OCI-LY7 (cell line): ENCODE measurements at regions not wholly inside any gene's neighbourhood (a gene's known extent, or its start where the extent isn't known, plus 50 kb on each side); places are given as distances from the start of the nearest gene placed in this dataset.

Source experiments
- BruUV-seq: library from RNA; stranded (reverse); fragments of 400-500 nt; replicated peaks from 2 replicates; lab custom pipeline; 2021; lab: Mats Ljungman, UMichigan
- CTCF ChIA-PET: fragments of 300-600 bp; sonication (Branson Sonifier 250); formaldehyde crosslinking; loops from one replicate; lab custom pipeline; 2022; ENCODE audit warnings: antibody characterized with exemption; ENCODE audit not compliant: unreplicated experiment; lab: Charles Lee
- POLR2A ChIA-PET: fragments of 300-600 bp; sonication (Branson Sonifier 250); formaldehyde crosslinking; loops from one replicate; lab custom pipeline; 2022; ENCODE audit warnings: antibody characterized with exemption; lab: Charles Lee
- DNase-seq: peaks from one replicate; pipeline ENCODE4 v3.0.0-alpha.2; 2015; ENCODE audit warnings: low spot score
- H2AFZ ChIP-seq: fragments of 200-600 bp; sonication (generic), shearing (Covaris generic); 2 replicates; pipeline ENCODE4 v1.6.1; 2014; ENCODE audit warnings: mild to moderate bottlenecking, antibody characterized with exemption, low read length, moderate library complexity
- H3K27ac ChIP-seq: fragments of 200-600 bp; sonication (generic); 2 replicates; pipeline ENCODE4 v1.5.1; 2014; ENCODE audit warnings: mixed run types, low read depth, mild to moderate bottlenecking, moderate library complexity, low read length, inconsistent platforms; ENCODE audit not compliant: poor library complexity, severe bottlenecking
- H3K36me3 ChIP-seq: fragments of 200-600 bp; sonication (generic); 2 replicates; pipeline ENCODE4 v1.6.1; 2014; ENCODE audit warnings: mild to moderate bottlenecking, antibody characterized with exemption, low read length, moderate library complexity, mixed read lengths; ENCODE audit not compliant: insufficient read depth
- H3K4me1 ChIP-seq: fragments of 200-600 bp; sonication (generic); 2 replicates; pipeline ENCODE4 v1.5.1; 2014; ENCODE audit warnings: mild to moderate bottlenecking, low read length; ENCODE audit not compliant: insufficient read depth, poor library complexity, severe bottlenecking
- H3K4me2 ChIP-seq: fragments of 200-600 bp; sonication (generic); 2 replicates; pipeline ENCODE4 v1.6.1; 2014; ENCODE audit warnings: mild to moderate bottlenecking, low read length
- H3K4me3 ChIP-seq: fragments of 200-600 bp; sonication (generic); 2 replicates; pipeline ENCODE4 v1.5.1; 2014; ENCODE audit warnings: mild to moderate bottlenecking, low read depth, low read length; ENCODE audit not compliant: poor library complexity, severe bottlenecking
- H3K79me2 ChIP-seq: fragments of 200-600 bp; sonication (generic); 2 replicates; pipeline ENCODE4 v1.6.1; 2016; ENCODE audit warnings: low read depth, mild to moderate bottlenecking, low read length, moderate library complexity, mixed read lengths; ENCODE audit not compliant: insufficient read depth
- H3K9me2 ChIP-seq: fragments of 200-600 bp; sonication (generic); 2 replicates; pipeline ENCODE4 v1.6.1; 2016; ENCODE audit warnings: mild to moderate bottlenecking, low read length, mixed read lengths; ENCODE audit not compliant: insufficient read depth
- H3K9me3 ChIP-seq: fragments of 200-600 bp; sonication (generic); 2 replicates; pipeline ENCODE4 v1.6.1; 2014; ENCODE audit warnings: mild to moderate bottlenecking, mixed run types, low read length, mixed read lengths
- H4K20me1 ChIP-seq: fragments of 200-600 bp; sonication (generic); 2 replicates; pipeline ENCODE4 v1.6.1; 2014; ENCODE audit warnings: mild to moderate bottlenecking, antibody characterized with exemption, low read length, moderate library complexity, mixed read lengths; ENCODE audit not compliant: insufficient read depth
- CTCF ChIP-seq: fragments of 200-600 bp; sonication (generic); conservative IDR thresholded peaks from 2 replicates; pipeline ENCODE4 v1.5.1; 2014; ENCODE audit warnings: mild to moderate bottlenecking, antibody characterized with exemption, low read length, moderate library complexity, mixed read lengths
- EZH2phosphoT487 ChIP-seq: fragments of 200-600 bp; sonication (generic); IDR thresholded peaks from 2 replicates; pipeline ENCODE4 v1.6.1; 2018; ENCODE audit warnings: low read depth, borderline replicate concordance, mild to moderate bottlenecking, mixed run types, antibody characterized with exemption, low read length, moderate library complexity, mixed read lengths
- intact Hi-C: fragments of 100-400 bp; cut with micrococcal nuclease; formaldehyde crosslinking; loops from one replicate; pipeline ENCODE4 v1.10.0; 2022; ENCODE audit not compliant: unreplicated experiment

GRCh38 chr2:16537347-16537746 is 128.3 kb downstream of the CYRIA start:
- H3K4me2 ChIP-seq: no peak overlapping the region
- no peak for DNase-seq
- no peaks in the 10 kb centered on the region for H3K79me2 ChIP-seq
- H3K9me2 ChIP-seq: no peaks in the 10 kb centered on the region
- H3K36me3 ChIP-seq: no peaks in the 10 kb centered on the region
- H3K4me3 ChIP-seq: no peak overlapping the region
- no TSS peak for BruUV-seq
- no peaks in the 10 kb centered on the region for H4K20me1 ChIP-seq
- intact Hi-C loops: no loop called here
- H3K27ac ChIP-seq: no peak overlapping the region
- H3K9me3 ChIP-seq: no peaks in the 10 kb centered on the region
- TF ChIP-seq EZH2phosphoT487 (no peak), CTCF (no peak)
- CTCF ChIA-PET: no interaction called here
- H2AFZ ChIP-seq: no peak overlapping the region
- POLR2A ChIA-PET: no interaction called here
- no peaks in the 10 kb centered on the region for H3K4me1 ChIP-seq

GRCh38 chr2:16526193-16526592 is 139.4 kb downstream of the CYRIA start:
- H3K79me2 ChIP-seq: no peaks in the 10 kb centered on the region
- TF ChIP-seq CTCF (no peak), EZH2phosphoT487 (no peak)
- DNase-seq: no peak
- no TSS peak for BruUV-seq
- H2AFZ ChIP-seq: no peak overlapping the region
- H3K4me2 ChIP-seq: no peak overlapping the region
- H3K4me1 ChIP-seq: no peaks in the 10 kb centered on the region
- H3K9me2 ChIP-seq: no peaks in the 10 kb centered on the region
- ChIA-PET POLR2A (interaction anchor here (0.7 kb wide), 1 partner anchor 140 kb away, joined by 3 read pairs; no protein-coding TSS in a partner anchor), CTCF (no interaction called here)
- H3K36me3 ChIP-seq: no peaks in the 10 kb centered on the region
- intact Hi-C loops: no loop called here
- H3K27ac ChIP-seq: no peak overlapping the region
- no peak overlapping the region for H3K4me3 ChIP-seq
- no peaks in the 10 kb centered on the region for H3K9me3 ChIP-seq
- no peaks in the 10 kb centered on the region for H4K20me1 ChIP-seq

DNA sequence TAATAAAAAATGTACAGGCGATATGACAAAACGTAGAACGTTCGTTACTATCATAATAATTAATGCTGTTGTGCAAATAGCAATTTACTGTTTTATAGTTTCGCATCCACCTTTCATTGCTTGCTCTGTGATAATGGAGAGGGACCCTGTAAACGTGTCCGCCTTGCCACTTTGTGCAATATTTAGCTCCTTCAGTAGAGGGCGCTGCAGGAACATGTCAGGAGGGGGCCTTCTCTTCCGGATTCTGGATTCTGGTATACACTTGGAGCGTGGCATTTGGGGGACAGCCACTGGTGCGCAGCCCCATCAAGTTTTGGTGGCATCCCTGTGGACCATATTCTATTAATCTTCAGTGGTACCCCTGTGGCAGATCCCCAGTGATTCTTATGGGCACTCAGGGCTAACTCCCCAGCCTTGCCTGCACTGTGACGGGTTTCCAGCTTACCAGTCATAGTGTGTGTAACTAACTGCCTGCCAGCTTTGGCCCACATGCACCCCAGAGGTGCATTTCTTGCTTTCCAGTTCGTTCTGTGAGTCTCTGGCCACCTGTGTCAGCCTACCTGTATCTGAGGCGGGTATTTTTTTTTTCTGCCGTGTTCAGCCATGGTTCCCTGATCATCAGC is 140.3 kb downstream of the CYRIA start:
- H3K79me2 ChIP-seq: no peaks in the 10 kb centered on the region
- DNase-seq: peak; percentile 44
- H3K4me3 ChIP-seq: no peak overlapping the region
- intact Hi-C loops: loop anchor here (1.0 kb wide), 2 partner anchors 84 to 232 kb away; no protein-coding TSS in a partner anchor
- no peak overlapping the region for H3K27ac ChIP-seq
- no peak for TF ChIP-seq EZH2phosphoT487
- TF ChIP-seq CTCF: peak; percentile 90
- no peaks in the 10 kb centered on the region for H4K20me1 ChIP-seq
- H3K9me3 ChIP-seq: no peaks in the 10 kb centered on the region
- no peaks in the 10 kb centered on the region for H3K4me1 ChIP-seq
- BruUV-seq: no TSS peak
- CTCF ChIA-PET: interaction anchor here (0.6 kb wide), 1 partner anchor 194 kb away, joined by 3 read pairs; no protein-coding TSS in a partner anchor
- no peak overlapping the region for H3K4me2 ChIP-seq
- H3K36me3 ChIP-seq: no peaks in the 10 kb centered on the region
- POLR2A ChIA-PET: interaction anchor here (0.5 to 0.8 kb wide), 3 partner anchors 11 to 141 kb away, joined by 3 to 4 read pairs (median 3); no protein-coding TSS in a partner anchor
- no peaks in the 10 kb centered on the region for H3K9me2 ChIP-seq
- H2AFZ ChIP-seq: no peak overlapping the region
